T-cell (primary cell): ENCODE measurements at regions not wholly inside any gene's neighbourhood (a gene's known extent, or its start where the extent isn't known, plus 50 kb on each side); places are given as distances from the start of the nearest gene placed in this dataset.
"Not testable (repeated sequence)": the region's sequence is repeated elsewhere in the genome, so short reads cannot be mapped to it uniquely, and the experiment has no call there.

ENCODE experiments used
- ATAC-seq, 4 experiments: fragments of 200-7000 bp in 3 of 4; fragments of 150-1000 bp in 1 of 4; cut with Tn5 transposase; replicated peaks in 1 of 4; 1 replicate in 3 of 4; 2 replicates in 1 of 4; pipeline ENCODE4 v1.10.0; 2021; ENCODE audit warnings: moderate library complexity in 3 of 4, mild to moderate bottlenecking in 2 of 4, moderate number of reproducible peaks in 1 of 4
- CTCF ChIA-PET, 2 donors: fragments of 300-600 bp; sonication (Branson Sonifier 250); formaldehyde crosslinking; loops; one replicate each; lab custom pipeline; 2022; ENCODE audit warnings: antibody characterized with exemption in 2 of 2; lab: Charles Lee
- POLR2A ChIA-PET, 2 donors: fragments of 300-600 bp; sonication (Branson Sonifier 250); formaldehyde crosslinking; loops; one replicate each; lab custom pipeline; 2022; ENCODE audit warnings: antibody characterized with exemption in 2 of 2; lab: Charles Lee
- DNase-seq, 35 experiments: peaks; one replicate each; pipeline versions ENCODE4 v3.0.0 to v3.0.0-alpha.2; 2013 to 2023
- H3K27ac ChIP-seq: one replicate; pipeline ENCODE4 v1.5.1; 2013; ENCODE audit warnings: low read length
- H3K27me3 ChIP-seq, 2 experiments: replicated peaks in 1 of 2; 1 replicate in 1 of 2; 2 replicates in 1 of 2; pipeline versions ENCODE4 v1.6.1 to v1.7.0; 2013; ENCODE audit warnings: low read length in 1 of 2, mixed read lengths in 1 of 2; ENCODE audit not compliant: control insufficient read depth in 2 of 2, insufficient read depth in 2 of 2; ENCODE audit errors: extremely low read depth in 1 of 2
- H3K36me3 ChIP-seq, 2 donors: 1 replicate in 1 of 2; 2 replicates in 1 of 2; pipeline versions ENCODE4 v1.6.1 to v1.7.0; 2013; ENCODE audit warnings: low read length in 1 of 2; ENCODE audit not compliant: control insufficient read depth in 2 of 2, insufficient read depth in 1 of 2; ENCODE audit errors: extremely low read depth in 1 of 2
- H3K4me1 ChIP-seq, 2 experiments: 1 replicate in 1 of 2; 2 replicates in 1 of 2; pipeline versions ENCODE4 v1.6.1 to v1.7.0; 2013; ENCODE audit warnings: low read length in 2 of 2, mixed read lengths in 1 of 2; ENCODE audit not compliant: insufficient read depth in 2 of 2, control insufficient read depth in 1 of 2; ENCODE audit errors: extremely low read depth in 1 of 2
- H3K4me3 ChIP-seq, 2 donors: 1 replicate in 1 of 2; 2 replicates in 1 of 2; pipeline versions ENCODE4 v1.5.1 to v1.7.0; 2013; ENCODE audit warnings: mild to moderate bottlenecking in 2 of 2, low read length in 1 of 2, moderate library complexity in 1 of 2; ENCODE audit not compliant: control insufficient read depth in 1 of 2; ENCODE audit errors: extremely low read depth in 1 of 2
- H3K9me3 ChIP-seq: 2 replicates; pipeline ENCODE4 v1.7.0; 2013
- H3K27ac Mint-ChIP-seq, 2 donors: one replicate each; pipeline ENCODE4 v1.8.0; 2020 to 2021; ENCODE audit warnings: mild to moderate bottlenecking in 2 of 2, mixed read lengths in 2 of 2
- H3K27me3 Mint-ChIP-seq, 2 donors: one replicate each; pipeline ENCODE4 v1.8.0; 2021 to 2022; ENCODE audit warnings: mixed read lengths in 2 of 2
- H3K36me3 Mint-ChIP-seq: one replicate; pipeline ENCODE4 v1.8.0; 2021; ENCODE audit warnings: mixed read lengths
- H3K4me1 Mint-ChIP-seq, 3 donors: one replicate each; pipeline ENCODE4 v1.8.0; 2020 to 2022; ENCODE audit warnings: mixed read lengths in 3 of 3, mild to moderate bottlenecking in 1 of 3
- H3K4me3 Mint-ChIP-seq, 3 donors: one replicate each; pipeline ENCODE4 v1.8.0; 2020 to 2022; ENCODE audit warnings: mild to moderate bottlenecking in 3 of 3, mixed read lengths in 3 of 3, moderate library complexity in 3 of 3
- H3K9me3 Mint-ChIP-seq, 3 donors: one replicate each; pipeline ENCODE4 v1.8.0; 2020 to 2022; ENCODE audit warnings: mixed read lengths in 3 of 3
- WGBS: methylation state at CpG from one replicate; pipeline ENCODE4 v1.1.5; 2013; ENCODE audit warnings: missing lambda C conversion rate; ENCODE audit not compliant: insufficient coverage; 5-methylcytosine and 5-hydroxymethylcytosine counted together

DNA sequence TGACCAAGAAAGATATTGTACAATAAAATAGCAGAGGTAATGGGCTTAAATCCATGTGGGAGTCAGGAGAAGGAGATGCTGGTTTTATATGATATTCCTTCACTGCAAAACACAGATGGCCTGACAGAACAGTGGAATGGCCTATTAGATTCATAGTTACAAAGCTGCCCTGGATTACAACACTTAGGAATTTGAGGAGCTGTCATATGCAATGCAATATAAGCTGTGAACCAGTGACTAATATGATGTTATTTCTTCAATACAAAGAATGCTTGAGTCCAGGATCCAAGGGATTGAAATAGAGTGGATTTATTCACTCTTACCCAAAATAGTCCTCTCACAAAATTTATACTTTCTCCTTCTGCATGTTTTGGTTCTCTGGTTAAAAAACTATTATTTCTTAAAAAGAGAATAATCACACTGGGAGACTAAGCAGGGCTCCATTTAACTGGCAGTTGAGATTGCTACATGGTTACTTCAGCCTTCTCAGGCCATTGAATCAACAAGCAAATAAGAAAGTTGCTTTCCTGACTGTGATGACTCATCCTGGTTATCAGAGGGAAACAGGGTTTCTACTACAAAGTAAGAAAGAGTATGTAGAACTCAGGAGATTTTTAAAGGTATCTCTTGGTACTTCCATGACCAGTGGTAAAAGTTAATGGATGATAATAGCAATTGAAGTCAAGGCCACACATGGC is 79.8 kb upstream of the ZPLD1 start:
- H3K4me3 Mint-ChIP-seq, result no peak overlapping the region
- Histone ChIP-seq H3K4me1 (no peaks in the 10 kb centered on the region), H3K9me3 (no peaks in the 10 kb centered on the region), H3K36me3 (no peaks in the 10 kb centered on the region), H3K27me3 (no peaks in the 10 kb centered on the region), H3K27ac (no peak overlapping the region), H3K4me3 (no peak overlapping the region)
- no peaks in the 10 kb centered on the region for H3K4me1 Mint-ChIP-seq
- peaks cover 1 to 8% of the 10 kb centered on the region in 2 donors for H3K27me3 Mint-ChIP-seq
- no peaks in the 10 kb centered on the region for H3K36me3 Mint-ChIP-seq
- H3K27ac Mint-ChIP-seq, result no peak overlapping the region
- H3K9me3 Mint-ChIP-seq, result no peaks in the 10 kb centered on the region
- DNase-seq, result no peak
- ChIA-PET POLR2A (no interaction called here), CTCF (no interaction called here)
- ATAC-seq, result no peak

DNA sequence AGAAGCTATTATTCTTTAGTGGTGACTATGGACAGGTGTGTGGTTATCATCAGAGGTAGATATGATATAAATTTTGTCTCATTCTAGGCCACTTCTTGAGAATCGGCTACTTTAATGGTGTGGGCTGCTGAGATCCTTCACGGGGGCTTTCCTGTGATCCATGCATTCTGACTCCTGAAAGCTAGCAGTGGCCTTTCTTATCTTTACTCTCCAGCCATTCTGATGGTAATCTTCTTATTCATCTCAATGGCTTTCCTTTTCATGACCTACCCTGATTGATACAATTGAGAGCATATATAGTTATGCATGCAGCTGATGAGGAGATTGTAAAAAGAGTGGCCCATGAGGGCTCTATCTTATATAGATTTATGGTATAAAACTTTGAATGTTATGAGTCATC is 78.3 kb upstream of the ZPLD1 start:
- no peak overlapping the region for H3K4me3 ChIP-seq
- H3K27ac ChIP-seq, result no peak overlapping the region
- peaks cover 0 to 4% of the 10 kb centered on the region in 2 donors for H3K27me3 Mint-ChIP-seq
- no peaks in the 10 kb centered on the region for H3K27me3 ChIP-seq
- H3K36me3 Mint-ChIP-seq, result no peaks in the 10 kb centered on the region
- ChIA-PET POLR2A (no interaction called here), CTCF (no interaction called here)
- H3K27ac Mint-ChIP-seq, result no peak overlapping the region
- H3K36me3 ChIP-seq, result no peaks in the 10 kb centered on the region
- H3K4me1 ChIP-seq, result no peaks in the 10 kb centered on the region
- ATAC-seq (no peak), DNase-seq (no peak)
- no peaks in the 10 kb centered on the region for H3K9me3 ChIP-seq
- no peaks in the 10 kb centered on the region for H3K4me1 Mint-ChIP-seq
- H3K4me3 Mint-ChIP-seq, result no peak overlapping the region
- WGBS, result no CpG with 5 or more reads among the region's 2 CpGs
- no peaks in the 10 kb centered on the region for H3K9me3 Mint-ChIP-seq

DNA sequence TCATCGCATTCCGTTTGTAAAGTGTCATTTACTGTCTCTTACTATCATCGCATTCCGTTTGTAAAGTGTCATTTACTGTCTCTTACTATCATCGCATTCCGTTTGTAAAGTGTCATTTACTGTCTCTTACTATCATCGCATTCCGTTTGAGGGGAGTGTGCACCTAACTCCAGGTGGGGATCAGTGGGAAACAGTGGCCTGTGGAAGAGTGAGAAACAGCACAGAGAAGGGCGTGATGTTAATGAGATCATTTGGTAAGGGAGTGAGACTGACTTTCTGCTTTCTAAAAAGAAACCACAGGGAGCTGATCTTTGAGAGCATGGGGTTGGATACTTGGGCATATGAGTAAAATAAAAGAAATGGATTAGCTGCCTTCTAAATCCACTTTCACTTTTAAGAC is 77.5 kb upstream of the ZPLD1 start:
- H3K36me3 ChIP-seq, H3K27ac Mint-ChIP-seq, H3K4me3 ChIP-seq, H3K27me3 Mint-ChIP-seq, CTCF ChIA-PET, DNase-seq, ATAC-seq, H3K27me3 ChIP-seq, POLR2A ChIA-PET, H3K36me3 Mint-ChIP-seq, H3K9me3 Mint-ChIP-seq, H3K4me1 Mint-ChIP-seq, H3K9me3 ChIP-seq, H3K4me3 Mint-ChIP-seq, H3K27ac ChIP-seq, H3K4me1 ChIP-seq: not testable (repeated sequence)
- WGBS, result no CpG with 5 or more reads among the region's 9 CpGs

DNA sequence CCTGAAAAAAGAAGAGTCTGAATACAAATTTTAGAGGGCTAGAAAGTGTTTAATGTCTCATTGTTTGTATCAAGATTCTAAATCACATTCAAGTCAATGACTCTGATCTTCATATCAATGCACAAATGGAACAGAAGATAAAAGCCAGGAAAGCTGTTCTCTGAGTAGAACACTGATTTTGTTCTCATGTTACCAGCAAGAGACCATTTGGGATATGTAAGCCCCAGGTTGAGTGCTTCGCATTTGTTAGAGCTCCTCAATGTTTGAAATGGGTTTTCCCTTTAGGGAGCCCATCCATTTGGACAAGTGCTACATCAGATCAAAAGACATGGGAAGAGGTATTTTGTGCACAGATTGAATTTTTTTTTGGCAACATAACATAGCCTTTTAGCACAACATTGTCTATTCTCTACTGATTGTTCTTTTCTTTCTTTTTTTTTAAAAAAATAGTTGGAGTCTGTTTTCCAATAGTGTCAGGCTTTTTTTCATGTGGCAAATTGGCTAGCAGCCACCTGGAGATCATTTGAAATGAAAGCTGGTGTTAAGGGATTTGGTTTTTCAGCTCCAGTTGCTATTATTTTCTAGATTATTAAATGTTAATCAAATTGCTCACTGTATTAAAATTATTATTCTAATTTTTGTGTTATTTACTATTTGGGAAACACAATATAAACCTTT is 74.5 kb upstream of the ZPLD1 start:
- CTCF ChIA-PET, result interaction anchor here in 1 of 2 donors (0.8 kb wide), 1 partner anchor 1372 kb away, joined by 3 read pairs; no protein-coding TSS in a partner anchor
- WGBS, result 86% methylated on average over 1 of the region's 1 CpG
- no peak overlapping the region for H3K4me3 ChIP-seq
- H3K4me1 Mint-ChIP-seq, result no peaks in the 10 kb centered on the region
- H3K27ac ChIP-seq, result no peak overlapping the region
- H3K4me1 ChIP-seq, result no peaks in the 10 kb centered on the region
- H3K27ac Mint-ChIP-seq, result no peak overlapping the region
- no peak for ATAC-seq
- POLR2A ChIA-PET, result interaction anchor here in 1 of 2 donors (0.6 kb wide), 1 partner anchor 43 kb away, joined by 4 read pairs; no protein-coding TSS in a partner anchor
- no peaks in the 10 kb centered on the region for H3K9me3 ChIP-seq
- H3K27me3 ChIP-seq, result no peaks in the 10 kb centered on the region
- no peaks in the 10 kb centered on the region for H3K36me3 Mint-ChIP-seq
- DNase-seq, result no peak
- no peaks in the 10 kb centered on the region for H3K27me3 Mint-ChIP-seq
- no peak overlapping the region for H3K4me3 Mint-ChIP-seq
- H3K36me3 ChIP-seq, result no peaks in the 10 kb centered on the region
- peaks cover 9 to 18% (median 16%) of the 10 kb centered on the region in 3 donors for H3K9me3 Mint-ChIP-seq

DNA sequence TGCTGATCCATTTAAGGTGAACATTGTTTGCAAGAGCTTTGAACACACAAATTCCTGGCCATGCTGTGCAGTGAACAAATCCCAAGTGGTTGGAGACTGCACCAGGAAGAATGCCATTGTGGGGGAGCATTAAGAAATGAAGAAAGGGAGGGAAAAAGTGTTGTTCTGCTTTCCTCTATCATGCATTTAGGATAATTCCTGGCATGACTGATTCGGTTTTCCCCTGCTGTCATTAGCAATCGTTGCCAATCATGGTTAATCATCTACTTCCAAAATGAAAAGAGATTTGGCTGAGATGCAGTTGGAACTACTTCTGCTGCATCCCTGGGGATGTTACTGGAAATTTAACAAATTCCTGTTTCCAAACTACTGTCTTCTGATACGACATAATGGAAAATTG is 73.7 kb upstream of the ZPLD1 start:
- ATAC-seq, result no peak
- H3K4me1 ChIP-seq, result no peaks in the 10 kb centered on the region
- no peak for DNase-seq
- H3K9me3 Mint-ChIP-seq, result peaks cover 9 to 26% (median 19%) of the 10 kb centered on the region in 3 donors
- no peaks in the 10 kb centered on the region for H3K27me3 Mint-ChIP-seq
- no CpG with 5 or more reads among the region's 3 CpGs for WGBS
- H3K36me3 Mint-ChIP-seq, result no peaks in the 10 kb centered on the region
- H3K4me1 Mint-ChIP-seq, result no peaks in the 10 kb centered on the region
- H3K9me3 ChIP-seq, result no peaks in the 10 kb centered on the region
- no peak overlapping the region for H3K27ac Mint-ChIP-seq
- no peaks in the 10 kb centered on the region for H3K36me3 ChIP-seq
- H3K27ac ChIP-seq, result no peak overlapping the region
- ChIA-PET CTCF (no interaction called here), POLR2A (interaction anchor here in 1 of 2 donors (0.6 kb wide), 1 partner anchor 43 kb away, joined by 4 read pairs; no protein-coding TSS in a partner anchor)
- H3K27me3 ChIP-seq, result no peaks in the 10 kb centered on the region
- H3K4me3 Mint-ChIP-seq, result no peak overlapping the region
- no peak overlapping the region for H3K4me3 ChIP-seq

DNA sequence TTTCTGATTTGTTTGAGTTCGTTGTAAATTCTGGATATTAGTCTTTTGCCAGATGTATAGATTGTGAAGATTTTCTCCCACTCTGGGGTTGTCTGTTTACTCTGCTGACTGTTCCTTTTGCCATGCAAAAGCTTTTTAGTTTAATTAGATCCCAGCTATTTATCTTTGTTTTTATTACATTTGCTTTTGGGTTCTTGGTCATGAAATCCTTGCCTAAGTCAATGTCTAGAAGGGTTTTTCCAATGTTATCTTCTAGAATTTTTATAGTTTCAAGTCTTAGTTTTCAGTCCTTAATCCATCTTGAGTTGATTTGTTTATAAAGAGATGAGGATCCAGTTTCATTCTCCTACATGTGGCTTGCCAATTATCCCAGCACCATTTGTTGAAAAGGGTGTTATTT is 68.7 kb upstream of the ZPLD1 start:
- H3K4me1 Mint-ChIP-seq, H3K36me3 ChIP-seq, H3K27ac Mint-ChIP-seq, DNase-seq, H3K4me1 ChIP-seq, H3K36me3 Mint-ChIP-seq, H3K27me3 Mint-ChIP-seq, H3K4me3 Mint-ChIP-seq, H3K27me3 ChIP-seq, ATAC-seq, H3K27ac ChIP-seq, H3K4me3 ChIP-seq, POLR2A ChIA-PET, H3K9me3 ChIP-seq, CTCF ChIA-PET: not testable (repeated sequence)
- peaks cover 9 to 32% (median 25%) of the 10 kb centered on the region in 3 donors for H3K9me3 Mint-ChIP-seq
- WGBS, result 40% methylated on average over 1 of the region's 1 CpG
